Esophagus muscularis mucosa (tissue), 4 donors: ENCODE measurements at regions not wholly inside any gene's neighbourhood (a gene's known extent, or its start where the extent isn't known, plus 50 kb on each side); places are given as distances from the start of the nearest gene placed in this dataset.

ENCODE experiments used
- DNase-seq: peaks from one replicate; pipeline ENCODE4 v3.0.0-alpha.2; 2017; ENCODE audit errors: extremely low spot score
- H3K27ac ChIP-seq, 4 donors: fragments of 200-600 bp; sonication (generic); replicated peaks in 1 of 4; 1 replicate in 3 of 4; 2 replicates in 1 of 4; pipeline ENCODE4 v1.5.1; 2016 to 2019; ENCODE audit warnings: mild to moderate bottlenecking in 1 of 4
- H3K27me3 ChIP-seq, 4 donors: fragments of 200-600 bp; sonication (generic); one replicate each; pipeline versions ENCODE4 v1.5.1 to v1.6.0; 2016 to 2019
- H3K36me3 ChIP-seq, 4 donors: fragments of 200-600 bp; sonication (generic); one replicate each; pipeline ENCODE4 v1.5.1; 2016 to 2019
- H3K4me1 ChIP-seq, 4 donors: fragments of 200-600 bp; sonication (generic); one replicate each; pipeline ENCODE4 v1.5.1; 2016 to 2019
- H3K4me3 ChIP-seq, 4 donors: fragments of 200-600 bp; sonication (generic); 1 replicate in 2 of 4; 2 replicates in 2 of 4; pipeline ENCODE4 v1.5.1; 2016 to 2019; ENCODE audit warnings: mild to moderate bottlenecking in 4 of 4, moderate library complexity in 1 of 4
- H3K9me3 ChIP-seq, 4 donors: fragments of 200-600 bp; sonication (generic); 1 replicate in 3 of 4; 2 replicates in 1 of 4; pipeline ENCODE4 v1.5.1; 2016 to 2019
- CTCF ChIP-seq, 3 experiments: fragments of 200-600 bp in 2 of 3; fragments of 450-650 bp in 1 of 3; sonication (generic) in 2 of 3; IDR thresholded peaks; one replicate each; pipeline ENCODE4 v1.5.1; 2017 to 2019; ENCODE audit warnings: antibody characterized with exemption in 3 of 3, mild to moderate bottlenecking in 2 of 3, moderate library complexity in 1 of 3
- EP300 ChIP-seq: sonication (generic); formaldehyde crosslinking; IDR thresholded peaks from one replicate; pipeline ENCODE4 v1.6.1; 2017; ENCODE audit warnings: antibody characterized with exemption
- POLR2A ChIP-seq: fragments of 450-650 bp; IDR thresholded peaks from one replicate; pipeline ENCODE4 v1.6.1; 2017; ENCODE audit warnings: antibody characterized with exemption, moderate library complexity, mild to moderate bottlenecking, low read depth
- POLR2AphosphoS5 ChIP-seq, 2 donors: sonication (generic); formaldehyde crosslinking; IDR thresholded peaks; one replicate each; pipeline ENCODE4 v1.6.1; 2017; ENCODE audit warnings: antibody characterized with exemption in 2 of 2
- WGBS: methylation state at CpG from one replicate; pipeline ENCODE4 v1.1.5; 2018; 5-methylcytosine and 5-hydroxymethylcytosine counted together
- intact Hi-C: fragments of 100-400 bp; cut with DNase I; formaldehyde crosslinking; loops from one replicate; pipeline ENCODE4 v1.15.1; 2023

DNA sequence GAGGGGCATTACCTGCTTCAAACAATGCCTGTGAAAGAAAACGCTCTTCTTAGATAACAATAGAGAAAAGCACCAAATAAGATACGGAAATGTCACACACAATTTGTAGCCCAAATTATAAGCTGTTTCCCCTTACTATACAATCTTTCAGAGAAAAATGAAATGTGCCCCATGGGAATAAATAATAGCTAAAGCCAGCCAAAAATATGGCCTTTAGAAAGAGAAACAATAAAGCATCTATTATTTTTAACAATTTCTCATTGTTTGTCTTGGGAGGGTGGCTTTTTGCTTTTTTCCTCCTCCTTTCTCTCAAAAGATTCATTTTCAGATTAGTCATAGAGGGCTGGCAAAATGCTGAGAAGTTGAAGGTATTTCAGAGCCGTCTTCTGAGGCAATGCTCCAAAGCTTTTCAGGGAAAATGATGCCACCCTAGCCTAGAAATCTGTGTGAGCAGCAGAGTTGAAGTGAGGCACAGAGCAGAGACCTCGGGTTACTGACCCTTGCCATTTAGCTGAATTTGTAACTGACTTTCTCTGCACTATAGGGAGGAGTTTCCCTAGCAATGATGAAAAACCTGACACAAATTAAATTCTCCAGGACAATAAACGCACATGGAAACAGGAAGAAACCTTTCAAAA, 86.3 kb upstream of the PRICKLE2 start:
- TF ChIP-seq EP300 (no peak), POLR2A (no peak), CTCF (IDR thresholded peaks at IDR 0.05) (no peak), POLR2AphosphoS5 (IDR thresholded peaks at IDR 0.05) (no peak)
- H3K36me3 ChIP-seq = no peaks in the 10 kb centered on the region
- no peaks in the 10 kb centered on the region for H3K9me3 ChIP-seq
- 44% methylated on average over 5 of the region's 5 CpGs for WGBS
- intact Hi-C loops = no loop called here
- H3K27me3 ChIP-seq = no peaks in the 10 kb centered on the region
- no peak overlapping the region for H3K27ac ChIP-seq
- DNase-seq = peak; percentile 50
- peaks cover 7 to 12% (median 10%) of the 10 kb centered on the region in 4 donors for H3K4me1 ChIP-seq
- H3K4me3 ChIP-seq = no peak overlapping the region

DNA sequence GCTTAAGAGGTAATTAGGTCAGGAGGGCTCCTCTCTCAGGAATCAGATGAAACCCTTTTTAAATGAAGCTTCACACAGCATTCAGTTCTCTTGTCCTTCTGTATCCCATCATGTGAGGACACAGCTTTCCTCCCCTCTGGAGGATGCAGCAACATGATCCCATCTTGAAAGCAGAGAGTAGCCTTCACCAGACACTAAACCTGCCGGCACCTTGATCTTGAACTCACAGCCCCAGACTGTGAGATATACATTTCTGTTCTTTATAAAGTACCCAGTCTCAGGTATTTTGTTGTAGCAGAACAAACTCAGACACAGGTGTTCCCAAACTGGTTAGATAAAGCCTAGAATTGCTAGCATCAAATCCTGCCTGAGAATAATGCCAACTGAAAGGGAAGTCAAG, 83.7 kb upstream of the PRICKLE2 start:
- Histone ChIP-seq H3K9me3 (no peaks in the 10 kb centered on the region), H3K4me3 (no peak overlapping the region), H3K27ac (no peak overlapping the region), H3K4me1 (peaks cover 7 to 12% (median 10%) of the 10 kb centered on the region in 4 donors), H3K36me3 (no peaks in the 10 kb centered on the region), H3K27me3 (no peaks in the 10 kb centered on the region)
- intact Hi-C loops = no loop called here
- WGBS = 93% methylated on average over 1 of the region's 1 CpG
- TF ChIP-seq CTCF (IDR thresholded peaks at IDR 0.05) (no peak), POLR2A (no peak), POLR2AphosphoS5 (IDR thresholded peaks at IDR 0.05) (no peak), EP300 (no peak)
- peak; percentile 53 for DNase-seq

DNA sequence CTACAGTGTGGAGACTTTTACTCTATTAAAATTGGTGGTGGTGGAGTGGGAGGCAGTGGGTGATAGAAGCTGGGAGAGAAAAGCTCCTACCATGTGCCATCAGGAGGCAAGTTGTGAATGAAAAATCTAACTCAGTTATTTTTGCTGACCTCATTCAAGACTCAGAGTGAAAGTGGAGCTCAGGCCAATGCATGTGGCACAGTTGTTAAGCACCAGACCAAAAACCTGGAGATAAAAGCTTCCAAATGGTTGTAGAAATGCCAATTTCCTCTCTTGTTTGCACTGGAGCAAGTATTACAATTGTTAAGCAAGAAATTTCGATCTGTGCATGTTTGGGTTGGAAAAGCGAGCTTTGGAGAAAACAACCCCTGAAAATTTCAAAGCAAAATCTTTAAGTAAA, 81.5 kb upstream of the PRICKLE2 start:
- Histone ChIP-seq H3K27me3 (no peaks in the 10 kb centered on the region), H3K27ac (no peak overlapping the region), H3K4me1 (peaks cover 3 to 8% (median 7%) of the 10 kb centered on the region in 4 donors), H3K9me3 (no peaks in the 10 kb centered on the region), H3K36me3 (no peaks in the 10 kb centered on the region), H3K4me3 (no peak overlapping the region)
- intact Hi-C loops = no loop called here
- DNase-seq = no peak
- 86% methylated on average over 2 of the region's 2 CpGs for WGBS
- TF ChIP-seq CTCF (IDR thresholded peaks at IDR 0.05) = no peak
- no peak for TF ChIP-seq POLR2A
- no peak for TF ChIP-seq POLR2AphosphoS5 (IDR thresholded peaks at IDR 0.05)
- TF ChIP-seq EP300 = no peak

- Histone ChIP-seq H3K4me1 (peaks cover 0 to 5% (median 0%) of the 10 kb centered on the region in 4 donors), H3K4me3 (no peak overlapping the region), H3K36me3 (no peaks in the 10 kb centered on the region), H3K27ac (no peak overlapping the region), H3K9me3 (no peaks in the 10 kb centered on the region), H3K27me3 (no peaks in the 10 kb centered on the region)
- 92% methylated on average over 1 of the region's 1 CpG for WGBS
- no peak for DNase-seq
- intact Hi-C loops = no loop called here
- TF ChIP-seq POLR2AphosphoS5 (IDR thresholded peaks at IDR 0.05) = no peak
These were observed 80.5 kb upstream of the PRICKLE2 start for GRCh38 chr3:64305731-64306130.

DNA sequence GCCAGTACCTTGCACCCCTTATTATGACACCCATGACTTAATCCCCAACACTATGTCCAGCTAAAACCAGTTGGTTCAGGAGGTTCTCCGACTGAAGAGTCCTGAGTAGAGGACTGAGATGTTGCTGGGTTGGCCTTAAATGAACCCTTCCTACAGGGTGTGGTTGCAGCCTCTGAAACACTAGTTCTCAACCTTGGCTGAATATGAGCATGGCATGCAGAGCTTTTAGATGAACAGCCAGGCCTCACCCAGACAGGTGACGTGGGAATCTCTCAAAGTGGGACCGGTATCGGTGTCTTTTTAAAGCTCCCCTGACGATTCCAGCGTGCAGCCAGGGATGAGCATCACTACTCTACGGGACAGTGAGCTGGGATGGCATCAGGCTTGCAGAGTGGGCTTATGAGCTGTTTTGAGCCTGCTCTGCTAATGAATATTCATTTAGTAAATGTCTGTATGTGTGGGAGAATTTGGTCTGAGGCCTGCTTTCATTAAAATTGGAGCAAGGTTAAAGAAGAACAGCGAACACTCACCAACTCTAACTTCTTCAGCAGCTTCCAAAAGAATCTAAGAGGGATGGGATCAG, 79.7 kb upstream of the PRICKLE2 start:
- H3K4me3 ChIP-seq = no peak overlapping the region
- peaks cover 0 to 5% (median 0%) of the 10 kb centered on the region in 4 donors for H3K4me1 ChIP-seq
- no peaks in the 10 kb centered on the region for H3K27me3 ChIP-seq
- H3K36me3 ChIP-seq = no peaks in the 10 kb centered on the region
- DNase-seq = peak; percentile 81
- WGBS = 97% methylated on average over 7 of the region's 8 CpGs
- TF ChIP-seq EP300 (no peak), POLR2A (no peak), CTCF (IDR thresholded peaks at IDR 0.05) (no peak), POLR2AphosphoS5 (IDR thresholded peaks at IDR 0.05) (no peak)
- H3K9me3 ChIP-seq = no peaks in the 10 kb centered on the region
- intact Hi-C loops = no loop called here
- no peak overlapping the region for H3K27ac ChIP-seq
